ENCODE measurements at regions not wholly inside any gene's neighbourhood (a gene's known extent, or its start where the extent isn't known, plus 50 kb on each side); places are given as distances from the start of the nearest gene placed in this dataset.
"Not testable (repeated sequence)": the region's sequence is repeated elsewhere in the genome, so short reads cannot be mapped to it uniquely, and the experiment has no call there.

DNA sequence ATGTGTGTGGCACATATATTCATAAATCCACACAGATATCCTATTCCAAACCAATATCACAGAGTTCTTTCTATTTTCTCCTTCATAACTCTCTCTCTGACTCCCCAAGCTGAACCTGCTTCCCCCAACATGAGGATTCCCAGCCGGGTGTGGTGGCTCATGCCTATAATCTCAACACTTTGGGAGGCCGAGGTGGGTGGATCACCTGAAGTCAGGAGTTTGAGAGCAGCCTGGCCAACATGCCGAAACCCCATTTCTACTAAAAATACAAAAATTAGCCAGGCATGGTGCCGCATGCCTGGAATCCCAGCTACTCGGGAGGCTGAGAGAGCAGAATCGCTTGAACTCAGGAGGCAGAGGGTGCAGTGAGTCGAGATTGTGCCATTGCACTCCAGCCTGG is 86.3 kb upstream of the GLI2 start:
- TF ChIP-seq, protein P1, sequence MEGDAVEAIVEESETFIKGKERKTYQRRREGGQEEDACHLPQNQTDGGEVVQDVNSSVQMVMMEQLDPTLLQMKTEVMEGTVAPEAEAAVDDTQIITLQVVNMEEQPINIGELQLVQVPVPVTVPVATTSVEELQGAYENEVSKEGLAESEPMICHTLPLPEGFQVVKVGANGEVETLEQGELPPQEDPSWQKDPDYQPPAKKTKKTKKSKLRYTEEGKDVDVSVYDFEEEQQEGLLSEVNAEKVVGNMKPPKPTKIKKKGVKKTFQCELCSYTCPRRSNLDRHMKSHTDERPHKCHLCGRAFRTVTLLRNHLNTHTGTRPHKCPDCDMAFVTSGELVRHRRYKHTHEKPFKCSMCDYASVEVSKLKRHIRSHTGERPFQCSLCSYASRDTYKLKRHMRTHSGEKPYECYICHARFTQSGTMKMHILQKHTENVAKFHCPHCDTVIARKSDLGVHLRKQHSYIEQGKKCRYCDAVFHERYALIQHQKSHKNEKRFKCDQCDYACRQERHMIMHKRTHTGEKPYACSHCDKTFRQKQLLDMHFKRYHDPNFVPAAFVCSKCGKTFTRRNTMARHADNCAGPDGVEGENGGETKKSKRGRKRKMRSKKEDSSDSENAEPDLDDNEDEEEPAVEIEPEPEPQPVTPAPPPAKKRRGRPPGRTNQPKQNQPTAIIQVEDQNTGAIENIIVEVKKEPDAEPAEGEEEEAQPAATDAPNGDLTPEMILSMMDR (IDR thresholded peaks at IDR 0.05) = not testable (repeated sequence)
- TF ChIP-seq POLR2AphosphoS5, POLR2A (IDR thresholded peaks at IDR 0.05): not testable (repeated sequence)

Data from gastroesophageal sphincter (tissue), 3 donors.